Activated CD4-positive, alpha-beta T cell treated with anti-CD3 and anti-CD28 coated beads, Interleukin-2, amount 50 U/mL, for 24 hours (primary cell): ENCODE measurements at regions not wholly inside any gene's neighbourhood (a gene's known extent, or its start where the extent isn't known, plus 50 kb on each side); places are given as distances from the start of the nearest gene placed in this dataset.
"Not testable (repeated sequence)": the region's sequence is repeated elsewhere in the genome, so short reads cannot be mapped to it uniquely, and the experiment has no call there.

Experiments
- DNase-seq, 2 donors: peaks; one replicate each; pipeline ENCODE4 v3.0.0-alpha.2; 2020; ENCODE audit warnings: low read depth in 1 of 2, low spot score in 1 of 2

DNA sequence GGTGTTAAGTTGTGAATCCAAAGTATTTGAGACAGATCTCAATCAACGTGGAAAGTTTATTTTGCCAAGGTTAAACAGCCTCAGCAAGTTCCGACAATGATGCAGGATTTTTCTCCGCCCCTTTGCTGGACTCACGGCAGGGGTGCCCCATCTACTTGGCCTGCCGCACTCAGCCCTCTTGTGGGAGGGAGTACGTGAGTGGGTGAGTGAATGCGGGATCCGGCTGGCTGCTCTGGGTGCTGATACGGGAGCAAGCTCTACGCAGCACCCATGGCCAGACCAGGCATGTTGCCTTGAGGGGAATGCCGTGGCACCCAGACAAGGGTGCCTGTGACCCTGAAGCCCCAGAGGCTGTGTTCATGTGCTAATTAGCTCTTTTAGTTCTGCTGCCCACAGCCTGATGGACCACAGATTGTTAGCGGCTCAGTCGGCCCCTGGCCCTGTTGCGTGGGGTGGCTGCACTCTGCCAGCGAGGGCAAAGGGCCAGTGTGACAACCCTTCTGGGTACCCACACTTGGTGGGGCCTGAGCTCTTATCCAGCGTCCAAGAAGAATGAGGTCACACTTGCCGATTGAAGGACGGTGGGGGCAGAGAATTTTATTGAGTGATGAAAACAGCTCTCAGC, 81.2 kb upstream of the FAM153A start:
- DNase-seq, result not testable (repeated sequence)

DNA sequence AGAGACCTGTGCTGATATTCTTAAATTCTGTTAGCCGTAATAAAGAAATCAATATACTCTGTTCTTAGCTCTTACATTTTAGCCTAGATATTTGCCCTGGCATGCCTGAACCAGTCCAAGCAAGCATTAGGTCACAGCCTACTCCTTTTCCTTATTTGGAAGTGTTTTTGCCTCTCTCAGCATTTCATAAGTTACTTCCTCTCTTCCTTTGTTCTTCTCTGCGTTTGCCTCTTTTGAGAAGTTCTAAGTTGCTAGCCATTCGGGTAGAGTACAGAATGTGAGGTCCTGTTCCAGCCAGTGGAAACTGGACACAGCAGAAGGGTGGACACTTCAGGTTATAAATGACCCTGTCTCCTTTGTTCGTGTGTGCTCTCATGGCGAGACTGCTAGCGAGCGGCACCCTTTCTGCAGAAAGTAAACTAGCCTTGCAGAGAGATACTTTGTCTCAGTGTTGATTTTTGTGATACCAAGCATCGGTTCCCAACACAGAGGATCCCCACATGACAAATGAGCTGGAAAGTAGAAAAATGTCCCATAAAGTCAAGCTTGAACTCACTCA, 75.0 kb upstream of the FAM153A start:
- DNase-seq, result not testable (repeated sequence)

DNA sequence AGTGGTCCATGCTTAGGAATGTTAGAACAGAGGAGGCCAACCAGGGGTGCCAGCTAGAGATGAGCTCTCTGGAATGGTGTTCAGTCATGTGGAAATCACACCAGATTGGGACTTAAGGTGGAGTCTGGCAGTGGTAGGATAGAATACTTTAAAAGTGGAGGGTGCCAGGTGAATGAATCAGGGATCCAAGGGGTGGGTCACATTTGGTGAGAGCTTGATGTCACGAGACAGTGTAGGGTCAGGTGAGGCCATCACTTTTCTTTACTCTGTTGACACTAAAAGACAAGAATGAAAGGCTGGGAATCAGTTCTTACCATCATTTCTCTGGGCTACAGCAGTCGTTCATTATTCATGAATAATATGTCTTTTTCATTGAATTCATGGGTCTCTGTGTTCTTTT, 73.8 kb upstream of the FAM153A start:
- DNase-seq, result not testable (repeated sequence)

GRCh38 chr5:177847914-177848313, 65.2 kb upstream of the FAM153A start:
- not testable (repeated sequence) for DNase-seq

DNA sequence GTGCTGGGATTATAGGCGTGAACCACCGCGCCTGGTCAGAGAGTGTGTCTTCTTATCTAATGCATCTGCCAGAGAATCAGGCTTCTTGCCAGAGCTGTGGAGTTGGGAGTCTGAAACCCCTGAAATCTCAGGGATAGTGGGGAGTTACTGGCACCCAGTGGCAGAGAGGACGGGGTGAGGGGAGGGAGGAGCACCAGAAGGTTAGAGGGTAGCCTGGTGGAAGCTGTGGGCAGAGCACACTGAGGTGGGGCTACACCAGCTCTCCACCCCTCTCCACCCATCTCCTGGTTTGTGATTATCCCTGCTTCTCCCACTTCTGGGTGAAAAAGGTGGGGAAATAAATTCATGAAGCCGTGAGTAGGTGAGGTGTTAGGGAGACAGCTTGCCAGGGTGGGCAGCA, 63.9 kb upstream of the FAM153A start:
- DNase-seq, result not testable (repeated sequence)

DNA sequence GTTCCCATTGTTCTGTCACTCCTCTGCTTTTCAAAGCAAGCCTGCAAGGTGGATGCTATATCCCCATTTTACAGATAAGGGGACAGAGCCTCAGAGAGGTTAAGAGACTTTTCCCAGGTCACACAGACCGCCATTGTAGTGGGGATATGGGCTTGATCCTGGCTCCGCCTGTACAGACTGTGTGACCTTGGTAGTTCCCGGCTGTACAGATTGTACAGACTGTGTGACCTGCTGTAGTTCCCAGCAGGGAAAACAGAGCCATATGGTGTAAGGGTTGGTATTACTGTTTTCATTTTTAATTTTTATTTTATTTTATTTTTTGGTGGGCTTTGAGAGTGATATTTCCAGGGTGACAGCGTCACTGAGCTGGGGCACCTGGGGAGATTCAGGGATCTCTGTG, 63.2 kb upstream of the FAM153A start:
- DNase-seq, result not testable (repeated sequence)

GRCh38 chr5:177836191-177836590, 53.5 kb upstream of the FAM153A start:
- not testable (repeated sequence) for DNase-seq
